NCI-H2196 (cell line): ENCODE measurements at regions not wholly inside any gene's neighbourhood (a gene's known extent, or its start where the extent isn't known, plus 50 kb on each side); places are given as distances from the start of the nearest gene placed in this dataset.

Source experiments
- DNase-seq: peaks from one replicate; lab custom pipeline; 2025; ENCODE audit not compliant: unreplicated experiment; lab: John Stamatoyannopoulos, UW

GRCh38 chr5:32984851-32985610, 273.9 kb downstream of the NPR3 start:
- no peak for DNase-seq

GRCh38 chr5:32989815-32990214, 278.7 kb downstream of the NPR3 start:
- no peak for DNase-seq

GRCh38 chr5:32990593-32991420, 279.7 kb downstream of the NPR3 start:
- DNase-seq, result no peak

- DNase-seq, result no peak
These were observed 280.3 kb downstream of the NPR3 start for GRCh38 chr5:32991421-32991815.

GRCh38 chr5:32996336-32996735, 285.2 kb downstream of the NPR3 start:
- DNase-seq, result no peak

GRCh38 chr5:33008751-33009418, 297.8 kb downstream of the NPR3 start:
- DNase-seq, result no peak

- no peak for DNase-seq
These were observed 299.7 kb downstream of the NPR3 start for GRCh38 chr5:33010846-33011245.

GRCh38 chr5:33011801-33012200, 300.7 kb downstream of the NPR3 start:
- DNase-seq, result no peak

GRCh38 chr5:33023649-33024048, 312.5 kb downstream of the NPR3 start:
- DNase-seq, result no peak

- DNase-seq, result no peak
These were observed 321.4 kb downstream of the NPR3 start for GRCh38 chr5:33032271-33033070.

- no peak for DNase-seq
These were observed 322.4 kb downstream of the NPR3 start for GRCh38 chr5:33033516-33033915.

GRCh38 chr5:33034777-33035176, 323.7 kb downstream of the NPR3 start:
- DNase-seq, result no peak

- no peak for DNase-seq
These were observed 324.9 kb downstream of the NPR3 start for GRCh38 chr5:33035851-33036527.

GRCh38 chr5:33037076-33037475, 326.0 kb downstream of the NPR3 start:
- no peak for DNase-seq

- no peak for DNase-seq
These were observed 330.5 kb downstream of the NPR3 start for GRCh38 chr5:33041586-33041985.

GRCh38 chr5:33043343-33043997, 332.3 kb downstream of the NPR3 start:
- DNase-seq, result no peak

GRCh38 chr5:33046091-33046490, 335.0 kb downstream of the NPR3 start:
- DNase-seq, result no peak

GRCh38 chr5:33048315-33048714, 337.2 kb downstream of the NPR3 start:
- no peak for DNase-seq

- no peak for DNase-seq
These were observed 338.2 kb downstream of the NPR3 start for GRCh38 chr5:33049298-33049697.

GRCh38 chr5:33049842-33050241, 338.7 kb downstream of the NPR3 start:
- DNase-seq, result no peak
